GM08714 (cell line): ENCODE measurements at regions not wholly inside any gene's neighbourhood (a gene's known extent, or its start where the extent isn't known, plus 50 kb on each side); places are given as distances from the start of the nearest gene placed in this dataset.

Experiments used
- H3K4me3 ChIP-seq: fragments of 200-500 bp; sonication (Bioruptor generic); 2 replicates; pipeline ENCODE4 v1.5.1; 2014; ENCODE audit warnings: mild to moderate bottlenecking, low read length, inconsistent platforms
- ZNF274 ChIP-seq: IDR thresholded peaks from 2 replicates; pipeline ENCODE4 v1.6.1; 2012; ENCODE audit warnings: mild to moderate bottlenecking, low read depth, low read length

DNA sequence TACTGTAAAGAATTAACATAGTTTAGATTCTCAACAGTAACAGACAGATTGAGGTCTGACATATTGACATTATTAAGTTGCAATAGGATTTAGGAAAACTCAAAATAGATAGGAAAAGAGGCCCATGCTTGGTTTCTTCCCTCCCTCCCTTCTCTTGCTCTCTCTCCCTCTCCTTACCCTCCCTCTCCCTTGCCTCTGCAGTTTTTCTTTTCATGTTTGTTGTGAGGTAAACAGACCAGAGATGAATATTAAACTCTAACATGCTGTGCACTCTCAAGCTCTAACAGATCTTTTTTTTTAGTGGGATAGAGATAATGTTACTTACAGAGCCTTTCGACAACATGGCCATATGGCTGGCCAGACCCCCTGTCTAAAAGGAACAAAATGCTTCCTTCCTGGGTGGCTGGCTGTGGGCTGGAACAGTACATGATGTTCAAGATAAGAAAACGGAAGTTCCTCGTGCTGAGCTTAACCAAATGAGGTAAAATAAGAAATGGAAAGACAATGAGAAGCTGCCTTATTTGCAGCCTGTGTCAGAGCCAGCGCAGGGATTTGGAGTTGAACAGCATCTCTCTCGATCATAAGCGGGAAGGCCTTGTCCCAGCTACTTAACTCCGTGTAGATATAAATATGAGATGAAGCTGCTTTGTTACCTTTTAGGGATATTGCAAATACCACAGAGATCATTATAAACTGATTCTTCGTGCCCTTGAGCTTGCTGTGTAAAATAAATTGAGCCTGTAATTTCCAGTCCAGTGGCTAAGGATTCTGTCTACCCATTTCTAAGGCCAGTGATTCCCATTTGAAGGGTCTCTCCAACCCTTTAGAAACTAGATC is 391.9 kb upstream of the NPVF start:
- no peak for TF ChIP-seq ZNF274
- no peak overlapping the region for H3K4me3 ChIP-seq

- no peak overlapping the region for H3K4me3 ChIP-seq
- TF ChIP-seq ZNF274: no peak
These were observed 393.7 kb upstream of the NPVF start for GRCh38 chr7:25621993-25622392.

DNA sequence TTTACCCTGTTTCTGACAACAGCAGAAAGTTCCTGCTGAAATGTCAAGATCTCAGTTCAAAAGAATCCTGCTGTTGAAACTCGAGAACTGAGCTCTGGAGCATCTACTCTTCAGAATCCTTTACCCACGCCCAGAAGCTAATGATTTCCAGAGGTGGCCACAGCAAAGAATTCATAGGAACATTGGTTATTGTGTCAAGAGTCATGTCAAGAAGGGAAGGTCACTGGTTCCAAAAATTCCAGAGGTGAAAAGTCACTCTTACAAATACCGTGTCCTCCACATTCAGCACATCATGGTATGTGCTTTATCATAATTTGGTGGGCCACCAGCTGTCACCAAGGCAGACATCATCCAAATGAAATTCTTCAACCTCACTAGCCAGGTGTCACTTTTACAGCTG is 394.4 kb upstream of the NPVF start:
- no peak for TF ChIP-seq ZNF274
- no peak overlapping the region for H3K4me3 ChIP-seq

DNA sequence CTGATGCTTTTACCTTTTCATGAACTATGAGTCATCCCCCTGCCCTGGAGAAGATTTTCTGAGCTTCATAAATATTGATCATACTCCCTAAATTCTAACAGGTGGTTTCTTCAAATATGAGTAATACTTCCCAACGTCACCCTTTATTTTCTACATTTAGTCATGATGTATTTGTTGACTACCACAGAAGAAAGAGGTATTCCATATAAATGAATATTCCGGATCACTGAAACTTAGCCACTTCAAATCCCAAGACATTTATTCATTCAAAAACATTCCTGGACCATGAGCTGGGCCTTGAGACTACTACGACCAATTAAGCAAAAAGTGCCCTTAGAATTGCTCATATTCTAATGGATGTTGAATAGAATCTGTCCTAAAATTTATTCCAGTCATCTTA is 395.8 kb upstream of the NPVF start:
- no peak for TF ChIP-seq ZNF274
- H3K4me3 ChIP-seq: no peak overlapping the region

- TF ChIP-seq ZNF274: no peak
- H3K4me3 ChIP-seq: no peak overlapping the region
These were observed 396.5 kb upstream of the NPVF start for GRCh38 chr7:25624833-25625232.

- TF ChIP-seq ZNF274: no peak
- H3K4me3 ChIP-seq: no peak overlapping the region
These were observed 397.2 kb upstream of the NPVF start for GRCh38 chr7:25625306-25625992.

- no peak overlapping the region for H3K4me3 ChIP-seq
- TF ChIP-seq ZNF274: no peak
These were observed 398.3 kb upstream of the NPVF start for GRCh38 chr7:25626451-25627131.

GRCh38 chr7:25628446-25628845 is 400.2 kb upstream of the NPVF start:
- H3K4me3 ChIP-seq: no peak overlapping the region
- TF ChIP-seq ZNF274: no peak

DNA sequence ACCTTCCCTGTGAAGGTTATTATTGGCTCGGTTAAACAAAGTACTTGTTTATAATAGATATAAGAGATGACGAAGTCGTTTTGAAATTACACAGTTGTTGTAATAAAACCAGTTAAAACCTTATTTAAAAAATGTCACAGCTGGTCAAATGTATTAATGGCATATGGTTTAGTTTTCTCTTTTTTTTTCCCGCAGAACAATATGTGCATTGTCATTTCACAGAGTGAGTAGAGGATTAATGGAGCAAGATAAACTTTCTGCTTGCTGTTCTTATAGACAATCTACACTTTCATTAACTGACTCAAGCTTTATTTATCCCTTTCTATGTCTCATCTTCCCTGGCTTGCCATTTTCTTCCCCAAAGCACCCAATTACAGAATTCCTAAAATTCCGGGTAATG is 404.3 kb upstream of the NPVF start:
- no peak overlapping the region for H3K4me3 ChIP-seq
- TF ChIP-seq ZNF274: no peak

GRCh38 chr7:25633426-25634036 is 405.2 kb upstream of the NPVF start:
- no peak overlapping the region for H3K4me3 ChIP-seq
- no peak for TF ChIP-seq ZNF274

DNA sequence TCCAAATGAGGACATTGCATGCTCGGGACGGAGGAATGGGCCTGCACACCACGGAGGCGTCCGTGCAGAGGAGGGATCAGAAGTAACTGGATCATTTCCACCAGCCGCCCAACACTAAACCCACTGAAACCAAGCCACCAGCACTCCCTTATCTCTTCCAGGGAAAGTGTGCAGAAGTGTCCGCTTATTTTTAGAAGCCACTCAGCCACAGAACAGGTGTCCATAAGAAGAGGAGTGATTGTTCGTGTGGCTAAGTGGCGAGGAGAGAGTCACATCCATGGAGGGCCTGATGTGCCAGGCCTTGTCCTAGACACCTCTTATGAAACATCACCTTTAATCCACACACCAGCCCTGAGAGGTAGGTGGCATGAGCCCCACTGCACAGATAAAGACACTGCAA is 407.9 kb upstream of the NPVF start:
- no peak overlapping the region for H3K4me3 ChIP-seq
- no peak for TF ChIP-seq ZNF274

DNA sequence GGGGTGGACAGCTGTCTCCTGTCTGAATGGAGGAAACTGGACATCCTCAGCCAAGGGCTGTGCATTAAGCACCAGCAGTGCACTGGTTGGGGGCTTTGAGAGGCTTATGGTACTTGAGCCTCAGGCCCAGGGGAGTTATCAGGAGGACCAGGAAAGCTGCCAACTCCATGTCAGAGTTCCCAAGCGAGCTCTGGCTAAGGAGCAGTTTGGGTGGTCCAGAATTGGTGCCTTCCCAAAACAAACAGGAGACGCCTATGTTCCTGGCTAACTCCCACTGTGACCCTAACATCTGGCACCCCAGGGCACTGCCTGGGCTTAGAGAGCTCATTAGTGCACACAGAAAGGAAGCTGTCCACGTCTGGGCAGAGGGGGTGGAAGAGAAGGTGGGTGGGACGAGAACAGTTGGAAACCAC is 408.6 kb upstream of the NPVF start:
- TF ChIP-seq ZNF274: no peak
- H3K4me3 ChIP-seq: no peak overlapping the region

DNA sequence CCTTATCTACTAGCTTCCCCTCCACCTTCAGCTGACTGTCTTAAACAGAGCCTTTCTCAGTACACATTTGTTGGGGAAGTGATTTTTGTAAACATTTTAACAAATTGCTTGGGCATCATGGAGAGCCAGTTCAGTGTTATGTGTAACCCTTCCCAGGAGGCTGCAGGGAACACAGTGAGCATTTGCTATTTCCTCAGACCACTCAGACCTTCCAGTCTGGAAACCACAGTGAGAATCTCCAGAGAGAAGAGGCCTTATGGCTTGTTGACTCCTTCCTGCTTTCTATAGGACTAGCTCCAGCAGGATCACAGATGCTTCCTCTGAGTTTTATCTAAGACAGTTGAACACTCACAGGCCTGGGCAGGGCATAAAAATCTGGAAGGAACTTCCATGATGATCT is 409.8 kb upstream of the NPVF start:
- H3K4me3 ChIP-seq: no peak overlapping the region
- TF ChIP-seq ZNF274: no peak

DNA sequence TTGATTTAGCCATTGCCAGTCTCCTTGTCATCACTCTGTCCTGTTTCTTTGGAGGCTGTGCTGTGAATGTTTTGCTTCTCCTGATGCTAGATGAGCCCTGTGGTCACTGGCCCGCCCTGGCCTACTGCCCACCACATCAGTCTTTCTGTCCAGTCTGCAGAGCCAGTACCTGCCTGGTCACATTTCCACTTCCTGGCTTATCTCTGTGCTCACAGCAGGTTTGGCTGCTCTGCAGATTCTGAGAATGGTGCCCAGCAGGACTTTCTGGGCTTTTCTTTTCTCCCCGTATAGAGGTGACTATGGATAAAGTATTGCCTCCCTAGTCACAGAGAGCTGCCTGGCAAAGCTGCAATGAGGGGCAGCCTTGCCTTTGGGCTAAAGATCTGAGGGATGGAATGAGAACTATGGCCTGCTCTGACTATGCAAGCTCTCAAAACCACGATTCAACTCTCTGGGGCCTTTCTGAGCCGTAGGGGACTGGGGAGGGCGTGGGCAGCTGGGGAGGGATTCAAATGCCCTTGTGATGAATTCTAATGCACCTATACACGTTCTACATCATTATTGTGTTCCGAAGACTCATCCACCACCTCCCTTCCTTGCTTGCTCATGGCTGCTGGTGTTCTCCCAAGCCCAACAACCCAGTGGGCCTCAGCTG is 410.4 kb upstream of the NPVF start:
- H3K4me3 ChIP-seq: no peak overlapping the region
- TF ChIP-seq ZNF274: no peak
